OCI-LY1 (cell line): ENCODE measurements at regions not wholly inside any gene's neighbourhood (a gene's known extent, or its start where the extent isn't known, plus 50 kb on each side); places are given as distances from the start of the nearest gene placed in this dataset.

ENCODE experiments used
- H2AFZ ChIP-seq: fragments of 200-600 bp; sonication (generic), shearing (Covaris generic); 2 replicates; pipeline ENCODE4 v1.6.0; 2014; ENCODE audit warnings: antibody characterized with exemption, mild to moderate bottlenecking, low read length
- H3F3A ChIP-seq: fragments of 200-600 bp; sonication (generic), shearing (Covaris generic); 2 replicates; pipeline ENCODE4 v1.6.0; 2014; ENCODE audit warnings: mild to moderate bottlenecking, antibody characterized with exemption, low read length, moderate library complexity; ENCODE audit not compliant: insufficient read depth
- H3K27ac ChIP-seq: fragments of 200-600 bp; sonication (generic); 2 replicates; pipeline ENCODE4 v1.5.1; 2014; ENCODE audit warnings: low read length, mixed run types, mild to moderate bottlenecking, low read depth; ENCODE audit not compliant: poor library complexity, severe bottlenecking
- H3K27me3 ChIP-seq: fragments of 200-600 bp; sonication (generic); 2 replicates; pipeline ENCODE4 v1.6.0; 2014; ENCODE audit warnings: antibody characterized with exemption, mild to moderate bottlenecking, low read length, moderate library complexity; ENCODE audit not compliant: insufficient read depth
- H3K36me3 ChIP-seq: fragments of 200-600 bp; sonication (generic); 2 replicates; pipeline ENCODE4 v1.6.1; 2014; ENCODE audit warnings: mild to moderate bottlenecking, antibody characterized with exemption, low read length, moderate library complexity, mixed read lengths; ENCODE audit not compliant: insufficient read depth
- H3K4me1 ChIP-seq: fragments of 200-600 bp; sonication (generic); 2 replicates; pipeline ENCODE4 v1.5.1; 2014; ENCODE audit warnings: mild to moderate bottlenecking, low read length, moderate library complexity; ENCODE audit not compliant: insufficient read depth, severe bottlenecking
- H3K4me2 ChIP-seq: fragments of 200-600 bp; sonication (generic), shearing (Covaris generic); 2 replicates; pipeline ENCODE4 v1.6.1; 2014; ENCODE audit warnings: low read length
- H3K4me3 ChIP-seq: fragments of 200-600 bp; sonication (generic); 2 replicates; pipeline ENCODE4 v1.5.1; 2014; ENCODE audit warnings: low read length, low read depth, mild to moderate bottlenecking, mixed read lengths; ENCODE audit not compliant: poor library complexity, severe bottlenecking
- H3K79me2 ChIP-seq: fragments of 200-600 bp; shearing (Covaris generic); 2 replicates; pipeline ENCODE4 v1.6.1; 2016; ENCODE audit warnings: mixed run types, low read length, mixed read lengths; ENCODE audit not compliant: insufficient read depth
- H3K9ac ChIP-seq: fragments of 200-600 bp; sonication (generic), shearing (Covaris generic); 2 replicates; pipeline ENCODE4 v1.6.1; 2014; ENCODE audit warnings: mild to moderate bottlenecking, low read length, mixed read lengths
- H3K9me2 ChIP-seq: fragments of 200-600 bp; sonication (generic), shearing (Covaris generic); 2 replicates; pipeline ENCODE4 v1.6.1; 2014; ENCODE audit warnings: low read depth, mild to moderate bottlenecking, low read length, mixed read lengths
- H3K9me3 ChIP-seq: fragments of 200-600 bp; shearing (Covaris generic); 2 replicates; pipeline ENCODE4 v1.6.1; 2014; ENCODE audit warnings: low read length, mixed read lengths
- H4K20me1 ChIP-seq: fragments of 200-600 bp; sonication (generic), shearing (Covaris generic); 2 replicates; pipeline ENCODE4 v1.6.0; 2016; ENCODE audit warnings: mild to moderate bottlenecking, low read length; ENCODE audit not compliant: insufficient read depth
- CTCF ChIP-seq: fragments of 200-600 bp; sonication (generic), shearing (Covaris generic); IDR thresholded peaks from 2 replicates; pipeline ENCODE4 v1.5.1; 2017; ENCODE audit warnings: mild to moderate bottlenecking, antibody characterized with exemption, low read length, moderate library complexity, mixed read lengths
- EZH2 ChIP-seq: fragments of 200-600 bp; sonication (generic), shearing (Covaris generic); IDR thresholded peaks from 2 replicates; pipeline ENCODE4 v1.8.0; 2017; ENCODE audit warnings: borderline replicate concordance, mixed run types, mild to moderate bottlenecking, antibody characterized with exemption, low read length, moderate library complexity, mixed read lengths

- H3K79me2 ChIP-seq = no peaks in the 10 kb centered on the region
- H3K9me3 ChIP-seq = no peaks in the 10 kb centered on the region
- H3K4me2 ChIP-seq = no peak overlapping the region
- no peaks in the 10 kb centered on the region for H3K9me2 ChIP-seq
- H4K20me1 ChIP-seq = no peaks in the 10 kb centered on the region
- no peak overlapping the region for H3K9ac ChIP-seq
- H3K27ac ChIP-seq = no peak overlapping the region
- H3F3A ChIP-seq = no peaks in the 10 kb centered on the region
- no peak overlapping the region for H2AFZ ChIP-seq
- H3K4me1 ChIP-seq = no peaks in the 10 kb centered on the region
- TF ChIP-seq CTCF (no peak), EZH2 (no peak)
- H3K4me3 ChIP-seq = no peak overlapping the region
- H3K27me3 ChIP-seq = 0 out of 2 replicates have a peak, but pooled peaks cover 6% of the 10 kb centered on the region
- no peaks in the 10 kb centered on the region for H3K36me3 ChIP-seq
Measured at GRCh38 chr14:106507354-106507753, 981.0 kb downstream of the TMEM121 start.

GRCh38 chr14:106508216-106508615, 981.8 kb downstream of the TMEM121 start:
- Histone ChIP-seq H3K9me3 (no peaks in the 10 kb centered on the region), H3K79me2 (no peaks in the 10 kb centered on the region), H3K4me1 (no peaks in the 10 kb centered on the region), H3K27me3 (0 out of 2 replicates have a peak, but pooled peaks cover 6% of the 10 kb centered on the region), H3F3A (no peaks in the 10 kb centered on the region), H3K9me2 (no peaks in the 10 kb centered on the region), H3K27ac (no peak overlapping the region), H3K4me2 (no peak overlapping the region), H3K4me3 (no peak overlapping the region), H3K9ac (no peak overlapping the region), H4K20me1 (no peaks in the 10 kb centered on the region), H3K36me3 (no peaks in the 10 kb centered on the region), H2AFZ (no peak overlapping the region)
- TF ChIP-seq CTCF (peak; percentile 44; the same call in 1 of the 2 replicates), EZH2 (no peak)

- Histone ChIP-seq H3K4me1 (no peaks in the 10 kb centered on the region), H3K36me3 (no peaks in the 10 kb centered on the region), H2AFZ (no peak overlapping the region), H3K79me2 (no peaks in the 10 kb centered on the region), H3K27me3 (0 out of 2 replicates have a peak, but pooled peaks cover 6% of the 10 kb centered on the region), H3K4me3 (no peak overlapping the region), H3F3A (no peaks in the 10 kb centered on the region), H4K20me1 (no peaks in the 10 kb centered on the region), H3K4me2 (no peak overlapping the region), H3K9me3 (no peaks in the 10 kb centered on the region), H3K9me2 (no peaks in the 10 kb centered on the region), H3K9ac (no peak overlapping the region), H3K27ac (no peak overlapping the region)
- TF ChIP-seq EZH2 = no peak
- TF ChIP-seq CTCF = no peak
Measured at GRCh38 chr14:106509176-106509575, 982.8 kb downstream of the TMEM121 start.
